Endothelial cell of umbilical vein (primary cell): ENCODE measurements at regions not wholly inside any gene's neighbourhood (a gene's known extent, or its start where the extent isn't known, plus 50 kb on each side); places are given as distances from the start of the nearest gene placed in this dataset.

Experiments
- BruUV-seq: library from RNA; stranded (reverse); fragments of 400-500 nt; replicated peaks from 2 replicates; lab custom pipeline; 2021; lab: Mats Ljungman, UMichigan
- CTCF ChIA-PET: fragments of 300-600, 350-600 bp; sonication (Branson Sonifier 250); formaldehyde crosslinking; loops from one replicate; lab custom pipeline; 2021; ENCODE audit warnings: antibody characterized with exemption, inconsistent platforms; lab: Charles Lee
- POLR2A ChIA-PET: fragments of 300-600, 350-600 bp; sonication (Branson Sonifier 250); formaldehyde crosslinking; loops from one replicate; lab custom pipeline; 2021; ENCODE audit warnings: antibody characterized with exemption, inconsistent platforms; lab: Charles Lee
- DNase-seq: peaks from one replicate; pipeline ENCODE4 v3.0.0-alpha.2; 2011; ENCODE audit warnings: low read depth, low spot score
- FAIRE-seq: peaks from 2 replicates; lab custom pipeline; 2011; peaks lifted over from hg19 to GRCh38; lab: Jason Lieb, UNC
- H2AFZ ChIP-seq: 2 replicates; pipeline ENCODE4 v1.6.0; 2012; ENCODE audit warnings: low read depth, low read length, control low read depth, inconsistent platforms
- H3K27ac ChIP-seq: 2 replicates; pipeline ENCODE4 v1.5.1; 2011; ENCODE audit warnings: low read depth, mild to moderate bottlenecking, control low read depth, low read length, moderate library complexity; ENCODE audit not compliant: insufficient read depth
- H3K27me3 ChIP-seq, 2 experiments: 2 replicates each; pipeline versions ENCODE4 v1.6.0 to v1.6.1; 2011; ENCODE audit warnings: low read length in 2 of 2, mixed read lengths in 1 of 2; ENCODE audit not compliant: control insufficient read depth in 2 of 2, insufficient read depth in 2 of 2
- H3K36me3 ChIP-seq, 2 experiments: 2 replicates in 1 of 2; 3 replicates in 1 of 2; pipeline ENCODE4 v1.5.1; 2011; ENCODE audit warnings: low read length in 2 of 2, mild to moderate bottlenecking in 1 of 2, moderate library complexity in 1 of 2; ENCODE audit not compliant: control insufficient read depth in 2 of 2, insufficient read depth in 2 of 2; ENCODE audit errors: extremely low read depth in 1 of 2
- H3K4me1 ChIP-seq: 3 replicates; pipeline ENCODE4 v1.5.1; 2011; ENCODE audit warnings: mild to moderate bottlenecking, low read length; ENCODE audit not compliant: control insufficient read depth, insufficient read depth; ENCODE audit errors: extremely low read depth
- H3K4me2 ChIP-seq: 2 replicates; pipeline ENCODE4 v1.6.1; 2011; ENCODE audit warnings: low read length, control low read depth, mixed read lengths; ENCODE audit not compliant: insufficient read depth
- H3K4me3 ChIP-seq, 3 experiments: fragments of 200-600 bp in 1 of 3; sonication (generic), shearing (Covaris generic) in 1 of 3; replicated peaks in 1 of 3; 2 replicates each; pipeline ENCODE4 v1.5.1; 2011 to 2016; ENCODE audit warnings: control low read depth in 3 of 3, low read length in 3 of 3, mild to moderate bottlenecking in 2 of 3, inconsistent platforms in 1 of 3, low read depth in 1 of 3, moderate library complexity in 1 of 3; ENCODE audit not compliant: insufficient read depth in 1 of 3
- H3K79me2 ChIP-seq: 2 replicates; pipeline ENCODE4 v1.6.0; 2012; ENCODE audit warnings: low read length, inconsistent platforms; ENCODE audit not compliant: control insufficient read depth, insufficient read depth
- H3K9ac ChIP-seq: replicated peaks from 2 replicates; pipeline ENCODE3; 2011; ENCODE audit warnings: low read length, control low read depth; ENCODE audit not compliant: insufficient read depth; ENCODE audit errors: extremely low read depth
- H3K9me1 ChIP-seq: replicated peaks from 3 replicates; pipeline ENCODE4 v1.6.0; 2011; ENCODE audit warnings: mild to moderate bottlenecking, low read length; ENCODE audit not compliant: control insufficient read depth, insufficient read depth; ENCODE audit errors: extremely low read depth
- H3K9me3 ChIP-seq: replicated peaks from 2 replicates; pipeline ENCODE4 v1.5.1; 2012; ENCODE audit warnings: low read length, inconsistent platforms; ENCODE audit not compliant: control insufficient read depth, insufficient read depth
- H4K20me1 ChIP-seq: replicated peaks from 2 replicates; pipeline ENCODE3; 2011; ENCODE audit warnings: mild to moderate bottlenecking, low read length; ENCODE audit not compliant: control insufficient read depth, insufficient read depth; ENCODE audit errors: extremely low read depth
- EZH2 ChIP-seq: IDR thresholded peaks from 2 replicates; pipeline ENCODE4 v1.6.1; 2012; ENCODE audit warnings: borderline replicate concordance, low read depth, mild to moderate bottlenecking, moderate library complexity, low read length, inconsistent platforms; ENCODE audit not compliant: severe bottlenecking
- FOS ChIP-seq: IDR thresholded peaks from 2 replicates; pipeline ENCODE4 v1.6.1; 2011; ENCODE audit warnings: mild to moderate bottlenecking, low read length, moderate library complexity, borderline replicate concordance; ENCODE audit not compliant: insufficient read depth
- GATA2 ChIP-seq: IDR thresholded peaks from 2 replicates; pipeline ENCODE4 v1.7.0; 2011; ENCODE audit warnings: low read depth, mild to moderate bottlenecking, moderate library complexity, mixed read lengths, low read length; ENCODE audit not compliant: insufficient read length, insufficient read depth
- JUN ChIP-seq: IDR thresholded peaks from 2 replicates; pipeline ENCODE4 v1.6.1; 2011; ENCODE audit warnings: borderline replicate concordance, low read depth; ENCODE audit not compliant: insufficient read length, insufficient read depth
- MYC ChIP-seq: IDR thresholded peaks from one replicate; pipeline ENCODE4 v1.6.1; 2011; ENCODE audit warnings: mild to moderate bottlenecking, low read depth, low read length
- POLR2AphosphoS5 ChIP-seq: IDR thresholded peaks from 2 replicates; pipeline ENCODE4 v1.6.1; 2012; ENCODE audit warnings: low read depth, mild to moderate bottlenecking, control low read depth, low read length, moderate library complexity; ENCODE audit not compliant: insufficient read depth
- dilution Hi-C: fragments of 300-500 bp; cut with MboI; formaldehyde crosslinking; loops from one replicate; pipeline ENCODE4 v1.15.0; 2019; ENCODE audit warnings: low sequenced_read_pairs; ENCODE audit not compliant: extremely low pct_ligation_motif_present
- intact Hi-C: fragments of 100-400 bp; cut with micrococcal nuclease; formaldehyde crosslinking; loops from one replicate; pipeline ENCODE4 v1.10.0; 2022
- TF ChIP-seq, protein P1 (sequence below), 2 donors: IDR thresholded peaks; 1 replicate in 1 of 2; 2 replicates in 1 of 2; pipeline ENCODE4 v1.5.1; 2011; ENCODE audit warnings: low read length in 2 of 2, mild to moderate bottlenecking in 2 of 2, moderate library complexity in 2 of 2, control low read depth in 1 of 2, inconsistent platforms in 1 of 2, low read depth in 1 of 2; ENCODE audit not compliant: insufficient read depth in 1 of 2; ENCODE audit errors: extremely low read depth in 1 of 2

DNA sequence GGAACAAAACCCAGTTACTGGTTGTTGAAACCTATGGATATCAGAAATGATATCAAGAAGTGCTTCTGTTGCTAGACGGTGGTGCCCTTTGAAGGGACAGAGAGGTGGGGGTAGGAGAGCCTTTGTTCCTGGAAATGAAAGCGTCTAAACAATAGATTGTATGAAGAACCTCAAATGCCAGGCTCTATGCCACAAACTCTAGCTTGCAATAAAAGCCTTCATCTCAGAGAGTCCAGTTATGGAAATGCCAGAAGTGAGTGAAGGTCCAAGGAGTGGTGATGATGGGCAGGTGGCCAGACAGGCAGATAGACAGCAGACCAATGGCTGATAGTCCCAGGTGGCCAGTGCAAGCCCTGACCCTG lies 414.1 kb upstream of the PROX1 start:
- no peak overlapping the region for H3K27ac ChIP-seq
- H4K20me1 ChIP-seq, result no peaks in the 10 kb centered on the region
- no peaks in the 10 kb centered on the region for H3K9me3 ChIP-seq
- H2AFZ ChIP-seq, result no peak overlapping the region
- peaks cover 2 to 6% of the 10 kb centered on the region in 2 experiments for H3K27me3 ChIP-seq
- H3K9ac ChIP-seq, result no peak overlapping the region
- no TSS peak for BruUV-seq
- DNase-seq (no peak), FAIRE-seq (no peak)
- H3K9me1 ChIP-seq, result no peaks in the 10 kb centered on the region
- no peak overlapping the region for H3K4me3 ChIP-seq
- ChIA-PET POLR2A (no interaction called here), CTCF (no interaction called here)
- H3K79me2 ChIP-seq, result no peaks in the 10 kb centered on the region
- intact Hi-C loops, result no loop called here
- dilution Hi-C loops, result no loop called here
- no peaks in the 10 kb centered on the region for H3K36me3 ChIP-seq
- H3K4me1 ChIP-seq, result no peaks in the 10 kb centered on the region
- TF ChIP-seq MYC (no peak), FOS (no peak), JUN (no peak), GATA2 (no peak), POLR2AphosphoS5 (no peak), EZH2 (no peak)
- TF ChIP-seq, protein P1, sequence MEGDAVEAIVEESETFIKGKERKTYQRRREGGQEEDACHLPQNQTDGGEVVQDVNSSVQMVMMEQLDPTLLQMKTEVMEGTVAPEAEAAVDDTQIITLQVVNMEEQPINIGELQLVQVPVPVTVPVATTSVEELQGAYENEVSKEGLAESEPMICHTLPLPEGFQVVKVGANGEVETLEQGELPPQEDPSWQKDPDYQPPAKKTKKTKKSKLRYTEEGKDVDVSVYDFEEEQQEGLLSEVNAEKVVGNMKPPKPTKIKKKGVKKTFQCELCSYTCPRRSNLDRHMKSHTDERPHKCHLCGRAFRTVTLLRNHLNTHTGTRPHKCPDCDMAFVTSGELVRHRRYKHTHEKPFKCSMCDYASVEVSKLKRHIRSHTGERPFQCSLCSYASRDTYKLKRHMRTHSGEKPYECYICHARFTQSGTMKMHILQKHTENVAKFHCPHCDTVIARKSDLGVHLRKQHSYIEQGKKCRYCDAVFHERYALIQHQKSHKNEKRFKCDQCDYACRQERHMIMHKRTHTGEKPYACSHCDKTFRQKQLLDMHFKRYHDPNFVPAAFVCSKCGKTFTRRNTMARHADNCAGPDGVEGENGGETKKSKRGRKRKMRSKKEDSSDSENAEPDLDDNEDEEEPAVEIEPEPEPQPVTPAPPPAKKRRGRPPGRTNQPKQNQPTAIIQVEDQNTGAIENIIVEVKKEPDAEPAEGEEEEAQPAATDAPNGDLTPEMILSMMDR (IDR thresholded peaks at IDR 0.05; ENCODE audit: extremely low read depth in 1 of 2, insufficient read depth in 1 of 2, low read depth in 1 of 2, low read length in 2 of 2), result no peak
- H3K4me2 ChIP-seq, result no peak overlapping the region
